Large intestine (tissue), 3 donors: ENCODE measurements at regions not wholly inside any gene's neighbourhood (a gene's known extent, or its start where the extent isn't known, plus 50 kb on each side); places are given as distances from the start of the nearest gene placed in this dataset.
"Not testable (repeated sequence)": the region's sequence is repeated elsewhere in the genome, so short reads cannot be mapped to it uniquely, and the experiment has no call there.

Experiments
- DNase-seq, 2 donors: peaks; one replicate each; pipeline versions ENCODE4 v3.0.0 to v3.0.0-alpha.2; 2013
- H3K27ac ChIP-seq: one replicate; pipeline ENCODE4 v1.5.1; 2013; ENCODE audit warnings: low read length
- H3K27me3 ChIP-seq: 2 replicates; pipeline ENCODE4 v1.6.1; 2013; ENCODE audit warnings: low read length; ENCODE audit not compliant: control insufficient read depth, insufficient read depth
- H3K36me3 ChIP-seq: 2 replicates; pipeline ENCODE4 v1.6.1; 2013; ENCODE audit warnings: low read length; ENCODE audit not compliant: control insufficient read depth, insufficient read depth
- H3K4me1 ChIP-seq: one replicate; pipeline ENCODE4 v1.6.1; 2013; ENCODE audit warnings: low read length; ENCODE audit not compliant: control insufficient read depth, insufficient read depth
- H3K4me3 ChIP-seq: one replicate; pipeline ENCODE4 v1.5.1; 2013; ENCODE audit warnings: low read length
- H3K9me3 ChIP-seq: one replicate; pipeline ENCODE4 v1.6.1; 2013; ENCODE audit warnings: mild to moderate bottlenecking, low read depth, low read length, moderate library complexity; ENCODE audit not compliant: control insufficient read depth
- WGBS: methylation state at CpG from one replicate; pipeline ENCODE4 v1.1.5; 2013; ENCODE audit warnings: low lambda C conversion rate; ENCODE audit not compliant: insufficient coverage; 5-methylcytosine and 5-hydroxymethylcytosine counted together

DNA sequence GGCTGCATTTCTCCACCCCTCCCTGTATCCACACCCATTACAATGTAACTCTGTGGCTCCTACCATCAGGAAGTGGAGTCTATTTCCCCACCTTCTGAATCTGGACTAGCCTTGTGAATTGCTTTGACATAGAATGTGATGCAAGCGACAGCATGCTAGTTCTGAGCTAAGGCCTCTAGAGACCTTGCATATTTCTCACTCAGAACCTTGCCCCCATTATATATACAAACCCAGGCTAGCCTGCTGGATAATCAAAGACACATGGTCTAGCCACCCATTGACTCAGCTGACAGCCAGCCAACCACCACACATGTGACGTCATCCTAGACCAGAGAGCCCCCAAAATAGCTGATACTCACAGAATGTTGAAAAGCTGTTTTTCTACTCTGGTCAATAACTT, 77.9 kb downstream of the CCDC71L start:
- no peak overlapping the region for H3K27ac ChIP-seq
- no CpG with 5 or more reads among the region's 2 CpGs for WGBS
- no peaks in the 10 kb centered on the region for H3K36me3 ChIP-seq
- DNase-seq: no peak
- H3K27me3 ChIP-seq: no peaks in the 10 kb centered on the region
- no peaks in the 10 kb centered on the region for H3K9me3 ChIP-seq
- H3K4me1 ChIP-seq: no peaks in the 10 kb centered on the region
- no peak overlapping the region for H3K4me3 ChIP-seq

DNA sequence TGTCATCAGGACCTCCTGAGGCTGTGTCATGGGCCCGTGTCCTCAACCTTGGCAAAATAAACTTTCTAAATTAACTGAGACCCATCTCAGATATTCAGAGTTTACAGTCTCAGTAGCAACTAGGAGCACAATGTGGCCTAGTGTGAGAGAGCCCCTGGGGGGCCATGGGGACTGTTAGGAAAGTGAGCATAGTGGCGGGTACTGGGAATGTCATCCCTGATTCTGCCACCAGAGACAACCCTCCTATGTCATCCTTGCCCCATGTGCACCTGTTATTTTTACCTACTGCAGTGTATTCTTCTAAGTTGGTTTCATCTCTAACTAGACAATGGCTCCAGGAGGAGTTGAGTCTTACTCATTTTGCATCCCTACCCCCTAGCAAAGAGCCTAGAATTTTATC, 78.6 kb downstream of the CCDC71L start:
- no peaks in the 10 kb centered on the region for H3K27me3 ChIP-seq

DNA sequence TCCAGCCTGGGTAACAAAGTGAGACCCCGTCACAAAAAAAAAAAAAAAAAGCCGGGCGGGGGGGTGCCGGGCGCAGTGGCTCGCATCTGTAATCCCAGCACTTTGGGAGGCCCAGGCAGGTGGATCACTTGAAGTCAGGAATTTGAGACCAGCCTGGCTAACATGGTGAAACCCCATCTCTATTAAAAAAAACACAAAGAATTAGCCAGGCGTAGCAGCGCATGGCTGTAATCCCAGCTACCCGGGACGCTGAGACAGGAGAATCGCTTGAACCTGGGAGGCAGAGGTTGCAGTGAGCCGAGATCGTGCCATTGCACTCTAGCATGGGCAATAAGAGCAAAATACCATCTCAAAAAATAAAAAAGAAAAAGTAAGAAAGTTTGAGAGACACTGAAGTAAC, 81.9 kb downstream of the CCDC71L start:
- not testable (repeated sequence) for DNase-seq, H3K9me3 ChIP-seq, H3K27me3 ChIP-seq, H3K36me3 ChIP-seq, H3K4me1 ChIP-seq, H3K27ac ChIP-seq, H3K4me3 ChIP-seq
- WGBS: no CpG with 5 or more reads among the region's 13 CpGs

More for the DNA sequence above, 78.6 kb downstream of the CCDC71L start:
- Histone ChIP-seq H3K36me3 (no peaks in the 10 kb centered on the region), H3K4me1 (no peaks in the 10 kb centered on the region), H3K27ac (no peak overlapping the region), H3K4me3 (no peak overlapping the region), H3K9me3 (no peaks in the 10 kb centered on the region)
- WGBS: no CpG with 5 or more reads among the region's 2 CpGs
- DNase-seq: no peak

DNA sequence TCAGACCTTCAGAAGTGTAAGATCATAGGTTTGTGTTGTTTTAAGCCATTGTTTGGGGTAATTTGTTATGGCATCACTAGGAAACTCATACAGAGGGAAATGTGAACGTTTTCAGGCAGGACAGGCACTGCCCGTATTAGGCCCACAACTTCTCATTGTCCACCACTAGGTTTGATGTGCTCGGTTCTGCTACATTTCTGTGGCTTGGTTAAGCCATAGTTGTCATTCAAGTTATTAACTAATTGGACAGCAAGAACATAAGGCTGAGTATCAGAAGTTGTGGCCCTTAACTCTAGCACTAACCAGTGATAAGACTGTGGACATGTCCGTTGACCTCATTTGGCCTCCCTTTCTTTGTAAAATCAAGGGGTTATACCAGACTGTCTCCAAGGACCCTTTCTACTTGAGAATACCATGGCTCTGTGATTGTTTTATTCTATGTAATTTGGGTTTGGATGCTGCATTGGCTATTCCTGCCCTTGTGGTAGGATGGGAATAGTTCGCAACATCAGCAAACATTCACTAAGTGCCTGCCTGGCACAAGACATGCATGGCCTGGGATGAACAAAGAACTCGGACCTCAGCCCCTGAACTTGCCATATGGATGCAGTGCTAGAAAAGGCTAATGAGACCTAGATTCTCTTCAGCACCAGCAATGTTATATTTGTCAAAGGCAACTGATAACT, 85.7 kb downstream of the CCDC71L start:
- H3K4me1 ChIP-seq: no peaks in the 10 kb centered on the region
- H3K9me3 ChIP-seq: no peaks in the 10 kb centered on the region
- H3K36me3 ChIP-seq: no peaks in the 10 kb centered on the region
- H3K4me3 ChIP-seq: no peak overlapping the region
- no peak for DNase-seq
- no peak overlapping the region for H3K27ac ChIP-seq
- no CpG with 5 or more reads among the region's 6 CpGs for WGBS
- H3K27me3 ChIP-seq: no peaks in the 10 kb centered on the region

DNA sequence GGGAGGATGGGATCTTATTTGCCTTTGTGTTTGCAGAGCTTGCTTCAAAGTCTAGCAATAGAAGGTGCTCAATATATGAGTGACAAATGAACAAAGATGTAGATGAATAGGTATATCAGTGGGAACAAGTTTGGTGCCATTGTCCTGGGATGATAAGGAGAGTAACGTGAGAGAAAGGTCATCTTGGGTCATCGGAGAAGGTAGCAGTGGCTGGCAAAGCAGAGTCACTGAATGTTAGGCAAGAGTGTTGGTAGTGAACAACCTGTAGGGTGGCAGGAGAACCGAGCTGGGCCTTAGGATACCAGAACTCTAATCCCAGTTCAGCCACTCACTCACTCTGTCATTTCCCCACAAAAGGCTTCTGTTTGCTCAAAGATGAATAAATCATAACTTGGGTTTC, 87.2 kb downstream of the CCDC71L start:
- no peaks in the 10 kb centered on the region for H3K4me1 ChIP-seq
- no peaks in the 10 kb centered on the region for H3K27me3 ChIP-seq
- no peak overlapping the region for H3K4me3 ChIP-seq
- no peak overlapping the region for H3K27ac ChIP-seq
- H3K36me3 ChIP-seq: no peaks in the 10 kb centered on the region
- no peak for DNase-seq
- no peaks in the 10 kb centered on the region for H3K9me3 ChIP-seq
- WGBS: 0% methylated on average over 1 of the region's 3 CpGs

DNA sequence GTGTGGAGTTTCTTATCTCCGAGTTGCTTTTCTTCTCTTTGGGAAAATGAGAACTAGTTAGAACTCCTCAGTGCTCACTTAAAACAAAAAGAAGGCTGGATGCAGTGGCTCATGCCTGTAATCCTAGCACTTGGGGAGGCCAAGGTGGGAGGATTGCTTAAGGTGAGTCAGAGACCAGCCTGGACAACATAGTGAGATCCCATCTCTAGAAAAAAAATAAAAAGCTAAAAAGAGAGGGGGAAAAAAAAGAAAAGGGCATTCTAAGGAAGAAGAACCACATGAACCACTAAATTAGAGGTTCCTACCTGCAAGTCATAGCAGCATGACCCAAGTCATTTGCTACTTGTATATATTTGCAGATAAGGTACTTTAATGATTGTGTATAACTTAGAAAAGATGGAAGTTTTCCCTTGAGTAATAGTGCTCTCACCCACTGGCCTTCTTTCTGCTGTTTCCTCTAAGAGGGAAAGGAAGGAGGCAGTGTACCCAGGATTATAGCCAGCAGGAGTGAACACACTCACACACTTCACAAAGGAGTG, 87.8 kb downstream of the CCDC71L start:
- H3K9me3 ChIP-seq: no peaks in the 10 kb centered on the region
- no peaks in the 10 kb centered on the region for H3K27me3 ChIP-seq
- no peak overlapping the region for H3K27ac ChIP-seq
- H3K4me3 ChIP-seq: no peak overlapping the region
- WGBS: no CpG with 5 or more reads among the region's 1 CpG
- no peaks in the 10 kb centered on the region for H3K4me1 ChIP-seq
- H3K36me3 ChIP-seq: no peaks in the 10 kb centered on the region
- no peak for DNase-seq

DNA sequence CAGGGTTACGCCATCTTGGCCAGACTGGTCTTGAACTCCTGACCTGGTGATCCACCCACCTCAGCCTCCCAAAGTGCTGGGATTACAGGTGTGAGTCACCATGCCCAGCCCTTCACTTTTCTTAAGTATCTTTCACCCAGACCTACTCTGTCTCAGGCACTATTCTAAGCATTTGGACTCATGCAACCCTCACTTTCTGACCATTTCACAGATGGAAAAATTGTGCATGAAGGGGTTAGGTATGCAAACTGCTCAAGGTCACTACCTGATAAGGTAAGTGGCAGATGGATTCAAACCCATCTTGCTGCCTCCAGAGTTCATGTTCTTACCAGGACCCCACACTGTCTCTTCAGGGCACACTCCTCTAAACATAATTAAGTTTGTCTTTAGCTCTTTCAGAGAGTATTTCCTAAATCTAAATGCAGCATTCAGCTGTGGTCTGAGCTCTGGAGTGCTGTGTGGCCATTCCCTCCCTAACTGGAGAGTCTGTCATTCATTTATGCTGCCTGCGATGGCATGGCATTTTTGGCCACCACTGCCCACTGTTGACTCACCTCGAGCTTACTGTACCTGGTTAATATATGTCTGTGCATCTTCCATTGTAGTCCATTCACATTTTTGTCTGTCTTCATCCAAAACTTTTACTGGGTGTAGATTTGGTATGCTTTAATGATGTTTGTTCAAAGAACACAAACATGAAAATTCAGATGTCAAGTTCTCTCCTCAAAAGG, 88.4 kb downstream of the CCDC71L start:
- no CpG with 5 or more reads among the region's 3 CpGs for WGBS
- Histone ChIP-seq H3K4me1 (no peaks in the 10 kb centered on the region), H3K27ac (no peak overlapping the region)

DNA sequence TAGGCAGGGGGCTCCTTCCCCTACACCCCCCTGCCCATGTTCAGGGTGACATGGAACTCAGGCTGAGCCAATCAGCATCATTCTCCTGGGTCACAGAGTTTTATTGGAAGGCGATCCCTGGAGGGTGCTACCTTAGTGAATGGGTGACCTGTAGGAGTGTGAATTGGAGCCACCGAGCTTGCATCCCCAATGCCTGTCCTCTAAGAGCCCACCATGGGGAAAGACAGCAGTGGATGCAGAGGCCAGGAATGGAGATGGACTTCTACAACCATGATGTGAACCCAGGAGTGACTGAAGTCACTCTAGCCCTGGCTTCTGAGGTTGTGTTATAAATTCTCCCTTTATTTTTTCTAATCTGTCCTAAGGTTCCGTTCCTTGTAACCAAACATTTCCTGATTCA, 89.4 kb downstream of the CCDC71L start:
- no peaks in the 10 kb centered on the region for H3K9me3 ChIP-seq
- WGBS: 100% methylated on average over 1 of the region's 3 CpGs
- no peak overlapping the region for H3K27ac ChIP-seq
- DNase-seq: no peak
- H3K36me3 ChIP-seq: no peaks in the 10 kb centered on the region
- H3K4me1 ChIP-seq: no peaks in the 10 kb centered on the region
- no peaks in the 10 kb centered on the region for H3K27me3 ChIP-seq
- no peak overlapping the region for H3K4me3 ChIP-seq

More for the DNA sequence above, 88.4 kb downstream of the CCDC71L start:
- no peaks in the 10 kb centered on the region for H3K9me3 ChIP-seq
- H3K4me3 ChIP-seq: no peak overlapping the region
- H3K27me3 ChIP-seq: no peaks in the 10 kb centered on the region
- no peaks in the 10 kb centered on the region for H3K36me3 ChIP-seq
- DNase-seq: no peak

DNA sequence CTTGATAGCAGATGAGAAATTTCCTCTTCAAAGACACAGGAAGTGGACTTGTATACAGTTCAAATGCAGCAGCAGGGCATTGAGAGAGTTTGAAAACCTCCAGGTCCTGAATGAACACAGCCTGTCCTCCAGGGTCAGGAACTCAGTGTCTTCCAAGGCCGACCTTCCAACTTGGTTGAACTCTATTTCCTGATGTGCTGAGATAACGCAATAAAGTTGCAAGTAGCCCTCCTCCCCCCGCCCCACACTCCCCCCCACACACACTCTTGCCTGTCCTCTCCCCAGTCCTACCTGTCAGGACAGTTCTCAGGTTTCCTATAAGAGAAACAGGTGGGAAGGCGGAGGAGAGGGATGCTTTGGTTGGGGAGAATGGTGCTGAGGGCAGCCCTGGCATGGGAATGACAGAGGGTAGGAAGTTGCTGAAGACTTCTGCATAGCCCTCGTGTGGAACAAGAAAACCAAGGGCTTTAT, 90.0 kb downstream of the CCDC71L start:
- no peaks in the 10 kb centered on the region for H3K27me3 ChIP-seq
- H3K27ac ChIP-seq: no peak overlapping the region
- no CpG with 5 or more reads among the region's 5 CpGs for WGBS
- no peaks in the 10 kb centered on the region for H3K9me3 ChIP-seq
- no peaks in the 10 kb centered on the region for H3K4me1 ChIP-seq
- no peaks in the 10 kb centered on the region for H3K36me3 ChIP-seq
- DNase-seq: no peak
- H3K4me3 ChIP-seq: no peak overlapping the region

DNA sequence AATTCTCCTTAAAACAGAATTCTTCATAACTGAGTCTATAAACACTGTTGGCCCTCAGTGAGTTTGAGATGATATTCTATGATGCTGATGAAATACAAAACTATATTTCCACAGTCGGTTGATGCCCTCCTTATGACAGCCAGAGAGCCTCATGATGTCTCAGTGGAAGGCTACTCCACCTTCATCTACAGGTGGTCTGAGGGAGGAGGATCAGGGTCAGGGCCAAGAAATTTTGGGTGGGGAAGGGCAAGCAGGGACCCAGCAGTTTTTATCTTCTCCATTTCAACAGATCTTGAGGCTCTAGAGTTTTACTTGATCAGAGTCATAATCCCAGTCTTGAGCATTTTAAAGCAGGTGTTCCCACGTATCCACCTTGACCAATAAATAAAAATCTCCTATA, 90.8 kb downstream of the CCDC71L start:
- no peak overlapping the region for H3K4me3 ChIP-seq
- H3K9me3 ChIP-seq: no peaks in the 10 kb centered on the region
- no peaks in the 10 kb centered on the region for H3K36me3 ChIP-seq
- DNase-seq: no peak
- no CpG with 5 or more reads among the region's 2 CpGs for WGBS
- H3K4me1 ChIP-seq: no peaks in the 10 kb centered on the region
- H3K27me3 ChIP-seq: no peaks in the 10 kb centered on the region
- no peak overlapping the region for H3K27ac ChIP-seq
